ENCODE measurements at regions not wholly inside any gene's neighbourhood (a gene's known extent, or its start where the extent isn't known, plus 50 kb on each side); places are given as distances from the start of the nearest gene placed in this dataset.
A peak's percentile ranks its signal among the peaks of the same experiment; 100 is the strongest.

- FAIRE-seq: no peak
- no peak for TF ChIP-seq POLR2A (IDR thresholded peaks at IDR 0.05; ENCODE audit: low read depth, low read length)
- DNase-seq (ENCODE audit: insufficient read length, low spot score): no peak
Measured at GRCh38 chr1:101333186-101333585, 96.4 kb downstream of the S1PR1 start.

- no peak for TF ChIP-seq POLR2A (IDR thresholded peaks at IDR 0.05; ENCODE audit: low read depth, low read length)
- DNase-seq (ENCODE audit: insufficient read length, low spot score): no peak
- FAIRE-seq: no peak
Measured at GRCh38 chr1:101337968-101338367, 101.1 kb downstream of the S1PR1 start.

- FAIRE-seq (no peak), DNase-seq (ENCODE audit: insufficient read length, low spot score) (no peak)
- no peak for TF ChIP-seq POLR2A (IDR thresholded peaks at IDR 0.05; ENCODE audit: low read depth, low read length)
Measured at GRCh38 chr1:101338714-101339430, 102.1 kb downstream of the S1PR1 start.

GRCh38 chr1:101344745-101345144 lies 107.9 kb downstream of the S1PR1 start:
- no peak for TF ChIP-seq POLR2A (IDR thresholded peaks at IDR 0.05; ENCODE audit: low read depth, low read length)
- DNase-seq (ENCODE audit: insufficient read length, low spot score): no peak
- FAIRE-seq: no peak

GRCh38 chr1:101346419-101346818 lies 109.6 kb downstream of the S1PR1 start:
- FAIRE-seq: no peak
- DNase-seq (ENCODE audit: insufficient read length, low spot score): no peak
- no peak for TF ChIP-seq POLR2A (IDR thresholded peaks at IDR 0.05; ENCODE audit: low read depth, low read length)

GRCh38 chr1:101356013-101356412 lies 119.2 kb downstream of the S1PR1 start:
- TF ChIP-seq POLR2A (IDR thresholded peaks at IDR 0.05; ENCODE audit: low read depth, low read length): no peak
- DNase-seq (ENCODE audit: insufficient read length, low spot score): no peak
- FAIRE-seq: no peak

GRCh38 chr1:101356604-101357443 lies 120.0 kb downstream of the S1PR1 start:
- no peak for DNase-seq (ENCODE audit: insufficient read length, low spot score)
- no peak for FAIRE-seq
- no peak for TF ChIP-seq POLR2A (IDR thresholded peaks at IDR 0.05; ENCODE audit: low read depth, low read length)

- DNase-seq (ENCODE audit: insufficient read length, low spot score) (peak; percentile 43), FAIRE-seq (peak; percentile 45)
- TF ChIP-seq POLR2A (IDR thresholded peaks at IDR 0.05; ENCODE audit: low read depth, low read length): no peak
Measured at GRCh38 chr1:101357444-101357986, 120.7 kb downstream of the S1PR1 start.

- DNase-seq (ENCODE audit: insufficient read length, low spot score) (no peak), FAIRE-seq (no peak)
- TF ChIP-seq POLR2A (IDR thresholded peaks at IDR 0.05; ENCODE audit: low read depth, low read length): no peak
Measured at GRCh38 chr1:101360506-101360905, 123.7 kb downstream of the S1PR1 start.

GRCh38 chr1:101363891-101364318 lies 127.1 kb downstream of the S1PR1 start:
- FAIRE-seq (no peak), DNase-seq (ENCODE audit: insufficient read length, low spot score) (no peak)
- TF ChIP-seq POLR2A (IDR thresholded peaks at IDR 0.05; ENCODE audit: low read depth, low read length): no peak

- no peak for TF ChIP-seq POLR2A (IDR thresholded peaks at IDR 0.05; ENCODE audit: low read depth, low read length)
- FAIRE-seq (no peak), DNase-seq (ENCODE audit: insufficient read length, low spot score) (no peak)
Measured at GRCh38 chr1:101364370-101365120, 127.7 kb downstream of the S1PR1 start.

GRCh38 chr1:101365186-101365585 lies 128.4 kb downstream of the S1PR1 start:
- no peak for TF ChIP-seq POLR2A (IDR thresholded peaks at IDR 0.05; ENCODE audit: low read depth, low read length)
- no peak for DNase-seq (ENCODE audit: insufficient read length, low spot score)
- FAIRE-seq: no peak

GRCh38 chr1:101365878-101366277 lies 129.1 kb downstream of the S1PR1 start:
- no peak for FAIRE-seq

More at GRCh38 chr1:101365878-101366277, 129.1 kb downstream of the S1PR1 start:
- DNase-seq (ENCODE audit: insufficient read length, low spot score): no peak
- no peak for TF ChIP-seq POLR2A (IDR thresholded peaks at IDR 0.05; ENCODE audit: low read depth, low read length)

Data from H54 (cell line).